Loucy (cell line): ENCODE measurements at regions not wholly inside any gene's neighbourhood (a gene's known extent, or its start where the extent isn't known, plus 50 kb on each side); places are given as distances from the start of the nearest gene placed in this dataset.

Experiments used
- H2AFZ ChIP-seq: fragments of 200-600 bp; sonication (generic); 2 replicates; pipeline ENCODE4 v1.6.0; 2016; ENCODE audit warnings: antibody characterized with exemption, mild to moderate bottlenecking, low read length, moderate library complexity
- H3F3A ChIP-seq: fragments of 200-600 bp; 2 replicates; pipeline ENCODE4 v1.6.0; 2016; ENCODE audit warnings: antibody characterized with exemption, low read depth, mild to moderate bottlenecking
- H3K27me3 ChIP-seq: fragments of 200-600 bp; sonication (generic); 2 replicates; pipeline ENCODE4 v1.6.1; 2014; ENCODE audit warnings: low read length, mild to moderate bottlenecking; ENCODE audit not compliant: insufficient read depth, poor library complexity, severe bottlenecking
- H3K36me3 ChIP-seq: fragments of 200-600 bp; sonication (generic); 2 replicates; pipeline ENCODE4 v1.6.1; 2016; ENCODE audit warnings: low read length; ENCODE audit not compliant: insufficient read depth
- H3K4me1 ChIP-seq: fragments of 200-600 bp; sonication (generic); 2 replicates; pipeline ENCODE4 v1.5.1; 2014; ENCODE audit warnings: low read length, mild to moderate bottlenecking; ENCODE audit not compliant: insufficient read depth, poor library complexity, severe bottlenecking
- H3K4me2 ChIP-seq: fragments of 200-600 bp; sonication (generic); 2 replicates; pipeline ENCODE4 v1.6.0; 2014; ENCODE audit warnings: antibody characterized with exemption, low read length, low read depth, mild to moderate bottlenecking; ENCODE audit not compliant: poor library complexity, severe bottlenecking
- H3K4me3 ChIP-seq: fragments of 200-600 bp; sonication (generic); 2 replicates; pipeline ENCODE4 v1.5.1; 2014; ENCODE audit warnings: low read length, mild to moderate bottlenecking, mixed read lengths; ENCODE audit not compliant: poor library complexity, severe bottlenecking
- H3K79me2 ChIP-seq: fragments of 200-600 bp; sonication (generic); 2 replicates; pipeline ENCODE4 v1.6.1; 2014; ENCODE audit warnings: low read length; ENCODE audit not compliant: insufficient read depth
- H3K9ac ChIP-seq: fragments of 200-600 bp; sonication (generic); 2 replicates; pipeline ENCODE4 v1.6.0; 2014; ENCODE audit warnings: mild to moderate bottlenecking, low read depth, low read length, moderate library complexity; ENCODE audit not compliant: poor library complexity, severe bottlenecking
- H3K9me2 ChIP-seq: fragments of 200-600 bp; sonication (generic); replicated peaks from 2 replicates; pipeline ENCODE4 v1.6.1; 2016; ENCODE audit warnings: low read depth, low read length, mixed read lengths
- H3K9me3 ChIP-seq: fragments of 200-600 bp; sonication (generic); 2 replicates; pipeline ENCODE4 v1.6.1; 2014; ENCODE audit warnings: mild to moderate bottlenecking, antibody characterized with exemption, low read length, low read depth; ENCODE audit not compliant: insufficient read depth
- H4K20me1 ChIP-seq: fragments of 200-600 bp; sonication (generic); 2 replicates; pipeline ENCODE4 v1.6.0; 2014; ENCODE audit warnings: antibody characterized with exemption, low read length, mild to moderate bottlenecking; ENCODE audit not compliant: insufficient read depth, poor library complexity, severe bottlenecking
- EZH2phosphoT487 ChIP-seq: fragments of 200-600 bp; IDR thresholded peaks from 2 replicates; pipeline ENCODE4 v1.6.1; 2018; ENCODE audit warnings: antibody characterized with exemption, mild to moderate bottlenecking, moderate library complexity, borderline replicate concordance
- TF ChIP-seq, protein P1 (sequence below): fragments of 200-600 bp; sonication (generic); conservative IDR thresholded peaks from 2 replicates; pipeline ENCODE4 v1.5.1; 2014; ENCODE audit warnings: mild to moderate bottlenecking, antibody characterized with exemption, low read length

DNA sequence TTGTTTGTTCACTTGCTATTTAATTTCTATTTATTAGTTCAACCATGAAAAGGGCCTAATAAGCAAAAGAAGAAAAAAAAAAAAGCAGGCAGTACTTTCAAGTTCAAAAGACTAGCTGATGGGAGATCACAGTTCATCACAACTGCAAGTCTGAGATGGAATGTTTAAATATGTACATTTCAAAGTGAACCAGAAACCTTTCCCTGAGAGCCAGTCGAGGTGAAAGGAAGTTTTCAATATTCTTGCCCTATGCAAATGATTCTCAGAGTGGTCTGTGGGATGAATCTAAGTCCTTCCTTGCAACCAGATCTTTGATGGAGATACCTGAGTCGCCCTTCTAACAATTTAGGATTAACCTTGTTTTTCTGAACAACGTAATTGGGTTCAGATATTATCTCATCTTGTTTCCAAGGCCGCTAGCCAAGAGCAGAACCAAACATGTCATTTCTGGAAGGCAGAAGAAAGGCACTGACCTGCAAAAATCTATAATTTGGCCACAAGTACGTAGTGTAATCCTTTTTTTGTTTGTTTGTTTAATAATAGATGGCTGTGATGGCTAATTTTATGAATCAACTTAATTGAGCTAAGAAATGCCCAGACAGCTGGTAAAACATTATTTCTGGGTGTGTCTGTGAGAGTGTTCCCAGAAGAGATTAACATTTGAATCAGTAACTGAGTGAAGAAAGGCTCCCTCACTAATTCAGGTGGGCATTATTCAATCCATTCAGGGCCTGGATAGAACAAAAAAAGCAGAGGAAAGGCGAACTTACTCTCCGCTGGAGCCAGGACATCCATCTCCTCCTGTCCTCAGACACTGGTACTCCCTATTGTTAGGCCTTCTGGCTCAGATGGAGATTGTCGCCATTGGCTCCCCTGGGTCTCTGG lies 171.1 kb upstream of the TMPO start:
- Histone ChIP-seq H3K4me1 (no peaks in the 10 kb centered on the region), H3K4me3 (no peak overlapping the region), H3F3A (no peaks in the 10 kb centered on the region), H3K9me2 (no peaks in the 10 kb centered on the region), H3K79me2 (no peaks in the 10 kb centered on the region), H3K27me3 (no peaks in the 10 kb centered on the region), H3K9me3 (no peaks in the 10 kb centered on the region), H3K9ac (no peak overlapping the region), H3K36me3 (no peaks in the 10 kb centered on the region), H3K4me2 (no peak overlapping the region), H4K20me1 (no peaks in the 10 kb centered on the region), H2AFZ (no peak overlapping the region)
- TF ChIP-seq, protein P1, sequence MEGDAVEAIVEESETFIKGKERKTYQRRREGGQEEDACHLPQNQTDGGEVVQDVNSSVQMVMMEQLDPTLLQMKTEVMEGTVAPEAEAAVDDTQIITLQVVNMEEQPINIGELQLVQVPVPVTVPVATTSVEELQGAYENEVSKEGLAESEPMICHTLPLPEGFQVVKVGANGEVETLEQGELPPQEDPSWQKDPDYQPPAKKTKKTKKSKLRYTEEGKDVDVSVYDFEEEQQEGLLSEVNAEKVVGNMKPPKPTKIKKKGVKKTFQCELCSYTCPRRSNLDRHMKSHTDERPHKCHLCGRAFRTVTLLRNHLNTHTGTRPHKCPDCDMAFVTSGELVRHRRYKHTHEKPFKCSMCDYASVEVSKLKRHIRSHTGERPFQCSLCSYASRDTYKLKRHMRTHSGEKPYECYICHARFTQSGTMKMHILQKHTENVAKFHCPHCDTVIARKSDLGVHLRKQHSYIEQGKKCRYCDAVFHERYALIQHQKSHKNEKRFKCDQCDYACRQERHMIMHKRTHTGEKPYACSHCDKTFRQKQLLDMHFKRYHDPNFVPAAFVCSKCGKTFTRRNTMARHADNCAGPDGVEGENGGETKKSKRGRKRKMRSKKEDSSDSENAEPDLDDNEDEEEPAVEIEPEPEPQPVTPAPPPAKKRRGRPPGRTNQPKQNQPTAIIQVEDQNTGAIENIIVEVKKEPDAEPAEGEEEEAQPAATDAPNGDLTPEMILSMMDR: no peak
- no peak for TF ChIP-seq EZH2phosphoT487

DNA sequence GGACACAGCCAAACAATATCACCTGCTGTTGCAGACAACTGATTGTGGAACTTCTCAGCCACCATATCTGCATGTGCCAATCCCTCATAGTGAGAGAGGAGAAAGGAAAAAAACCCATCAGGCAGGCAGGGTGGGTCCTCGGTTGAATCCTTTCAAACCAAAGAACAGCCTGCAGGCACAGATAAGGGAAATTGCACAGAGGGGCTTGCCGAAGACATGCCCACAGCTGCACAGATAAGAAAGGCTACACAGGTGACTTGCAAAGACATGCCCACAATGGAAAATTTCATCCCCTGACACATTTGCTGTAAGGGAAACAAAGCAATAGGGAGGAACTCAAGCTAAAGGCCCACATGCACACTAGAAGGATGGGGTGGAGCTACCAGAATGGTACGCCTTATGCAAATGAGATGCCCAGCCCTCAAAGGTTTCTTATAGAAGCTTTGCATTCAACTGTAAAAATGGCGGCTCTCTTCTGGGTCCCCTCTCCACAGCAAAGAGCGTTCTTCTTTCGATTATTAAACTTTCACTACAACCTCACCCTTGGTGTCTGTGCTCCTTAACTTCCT lies 170.0 kb upstream of the TMPO start:
- H4K20me1 ChIP-seq: no peaks in the 10 kb centered on the region
- H2AFZ ChIP-seq: no peak overlapping the region
- H3K9ac ChIP-seq: no peak overlapping the region
- H3K79me2 ChIP-seq: no peaks in the 10 kb centered on the region
- no peak for TF ChIP-seq EZH2phosphoT487
- TF ChIP-seq, protein P1: no peak
- H3F3A ChIP-seq: no peaks in the 10 kb centered on the region
- no peaks in the 10 kb centered on the region for H3K9me2 ChIP-seq
- H3K36me3 ChIP-seq: no peaks in the 10 kb centered on the region
- H3K4me1 ChIP-seq: no peaks in the 10 kb centered on the region
- no peak overlapping the region for H3K4me2 ChIP-seq
- no peaks in the 10 kb centered on the region for H3K27me3 ChIP-seq
- H3K9me3 ChIP-seq: no peaks in the 10 kb centered on the region
- H3K4me3 ChIP-seq: no peak overlapping the region

DNA sequence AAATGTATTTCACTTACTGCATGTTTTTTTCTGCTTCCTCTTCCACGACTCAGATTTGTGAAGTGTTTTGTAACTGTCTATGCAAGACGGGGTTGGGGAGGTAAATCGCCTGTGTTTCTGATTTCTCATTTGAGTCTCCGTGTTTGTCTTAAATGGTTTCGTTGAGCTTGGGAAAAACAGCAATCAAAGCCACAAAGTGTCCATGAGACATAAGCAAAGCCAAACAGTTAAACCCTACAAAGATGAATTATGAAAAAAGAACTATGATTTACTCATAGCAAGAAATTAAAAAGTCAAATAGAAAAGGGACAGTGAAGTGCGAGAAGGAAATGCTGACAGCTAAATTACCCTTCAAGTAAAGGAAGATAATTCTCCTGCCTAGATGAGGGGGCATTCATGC lies 164.3 kb upstream of the TMPO start:
- H2AFZ ChIP-seq: no peak overlapping the region
- H3K36me3 ChIP-seq: no peaks in the 10 kb centered on the region
- no peak overlapping the region for H3K9ac ChIP-seq
- H3K27me3 ChIP-seq: no peaks in the 10 kb centered on the region
- no peaks in the 10 kb centered on the region for H3F3A ChIP-seq
- no peaks in the 10 kb centered on the region for H3K9me2 ChIP-seq
- H3K4me2 ChIP-seq: no peak overlapping the region
- H3K9me3 ChIP-seq: no peaks in the 10 kb centered on the region
- TF ChIP-seq, protein P1: no peak
- no peak for TF ChIP-seq EZH2phosphoT487
- H3K4me1 ChIP-seq: peaks cover 4% of the 10 kb centered on the region
- no peaks in the 10 kb centered on the region for H4K20me1 ChIP-seq
- no peak overlapping the region for H3K4me3 ChIP-seq
- no peaks in the 10 kb centered on the region for H3K79me2 ChIP-seq
